ENCODE measurements at regions not wholly inside any gene's neighbourhood (a gene's known extent, or its start where the extent isn't known, plus 50 kb on each side); places are given as distances from the start of the nearest gene placed in this dataset.

- Mint-ChIP-seq H3K36me3 (ENCODE audit: low read depth, unreplicated experiment) (no peaks in the 10 kb centered on the region), H3K27me3 (ENCODE audit: unreplicated experiment) (peaks cover 2% of the 10 kb centered on the region), H3K4me3 (ENCODE audit: unreplicated experiment) (no peak overlapping the region), H3K9me3 (ENCODE audit: unreplicated experiment) (no peaks in the 10 kb centered on the region), H3K27ac (ENCODE audit: unreplicated experiment) (no peak overlapping the region), H3K4me1 (ENCODE audit: unreplicated experiment) (peaks cover 11% of the 10 kb centered on the region)
- no peak for DNase-seq (ENCODE audit: low spot score)
- TF ChIP-seq, protein P1, sequence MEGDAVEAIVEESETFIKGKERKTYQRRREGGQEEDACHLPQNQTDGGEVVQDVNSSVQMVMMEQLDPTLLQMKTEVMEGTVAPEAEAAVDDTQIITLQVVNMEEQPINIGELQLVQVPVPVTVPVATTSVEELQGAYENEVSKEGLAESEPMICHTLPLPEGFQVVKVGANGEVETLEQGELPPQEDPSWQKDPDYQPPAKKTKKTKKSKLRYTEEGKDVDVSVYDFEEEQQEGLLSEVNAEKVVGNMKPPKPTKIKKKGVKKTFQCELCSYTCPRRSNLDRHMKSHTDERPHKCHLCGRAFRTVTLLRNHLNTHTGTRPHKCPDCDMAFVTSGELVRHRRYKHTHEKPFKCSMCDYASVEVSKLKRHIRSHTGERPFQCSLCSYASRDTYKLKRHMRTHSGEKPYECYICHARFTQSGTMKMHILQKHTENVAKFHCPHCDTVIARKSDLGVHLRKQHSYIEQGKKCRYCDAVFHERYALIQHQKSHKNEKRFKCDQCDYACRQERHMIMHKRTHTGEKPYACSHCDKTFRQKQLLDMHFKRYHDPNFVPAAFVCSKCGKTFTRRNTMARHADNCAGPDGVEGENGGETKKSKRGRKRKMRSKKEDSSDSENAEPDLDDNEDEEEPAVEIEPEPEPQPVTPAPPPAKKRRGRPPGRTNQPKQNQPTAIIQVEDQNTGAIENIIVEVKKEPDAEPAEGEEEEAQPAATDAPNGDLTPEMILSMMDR (IDR thresholded peaks at IDR 0.05; ENCODE audit: unreplicated experiment) = peak; percentile 47
These were observed 220.5 kb downstream of the BCAT1 start for GRCh38 chr12:24728366-24728765.

DNA sequence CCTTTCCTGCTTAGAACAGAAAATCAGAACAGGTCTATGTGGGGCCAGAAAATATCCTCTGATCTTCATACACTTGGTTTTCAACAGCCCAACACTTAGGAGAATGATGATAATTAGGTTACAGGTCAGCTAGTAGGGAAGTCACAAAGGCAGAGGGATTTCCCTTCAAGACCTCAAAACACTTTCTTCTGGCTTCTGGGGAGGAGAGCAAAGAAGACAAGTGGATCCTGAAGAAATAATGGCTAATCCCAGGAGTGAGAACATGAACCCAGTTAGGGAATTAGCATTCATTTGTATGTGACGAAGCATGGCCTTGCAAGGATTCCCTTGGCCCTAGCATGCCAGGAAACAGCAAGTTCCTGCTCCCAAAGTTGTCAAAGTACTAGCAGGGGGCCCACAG is 223.3 kb downstream of the BCAT1 start:
- Mint-ChIP-seq H3K4me3 (ENCODE audit: unreplicated experiment) (no peak overlapping the region), H3K36me3 (ENCODE audit: low read depth, unreplicated experiment) (no peaks in the 10 kb centered on the region), H3K27ac (ENCODE audit: unreplicated experiment) (no peak overlapping the region), H3K4me1 (ENCODE audit: unreplicated experiment) (peaks cover 11% of the 10 kb centered on the region), H3K9me3 (ENCODE audit: unreplicated experiment) (no peaks in the 10 kb centered on the region), H3K27me3 (ENCODE audit: unreplicated experiment) (peaks cover 2% of the 10 kb centered on the region)
- TF ChIP-seq, protein P1 (IDR thresholded peaks at IDR 0.05; ENCODE audit: unreplicated experiment) = no peak
- DNase-seq (ENCODE audit: low spot score) = no peak

- H3K4me1 Mint-ChIP-seq (ENCODE audit: unreplicated experiment) = peaks cover 11% of the 10 kb centered on the region
- TF ChIP-seq, protein P1 (IDR thresholded peaks at IDR 0.05; ENCODE audit: unreplicated experiment) = no peak
These were observed 224.1 kb downstream of the BCAT1 start for GRCh38 chr12:24724814-24725213.

DNA sequence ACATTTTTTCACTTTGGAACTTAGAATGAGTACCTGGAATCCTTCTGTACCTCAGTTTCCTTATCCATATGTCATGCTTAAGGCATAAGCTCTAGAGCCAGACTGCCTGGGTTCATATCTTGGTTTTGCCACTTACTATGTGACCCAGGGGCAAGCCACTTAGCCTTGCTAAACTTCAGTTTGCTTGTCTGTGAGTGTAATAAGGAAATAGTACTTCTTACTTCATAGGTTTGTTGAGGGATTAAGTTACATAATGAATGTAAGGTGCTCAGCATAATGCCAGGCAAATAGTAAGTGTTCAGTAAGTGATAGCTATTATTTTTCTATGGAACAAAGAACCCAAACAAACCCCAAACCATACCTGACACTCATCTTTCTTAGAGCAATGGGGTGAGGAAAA is 225.1 kb downstream of the BCAT1 start:
- no peak for DNase-seq (ENCODE audit: low spot score)
- no peaks in the 10 kb centered on the region for H3K36me3 Mint-ChIP-seq (ENCODE audit: low read depth, unreplicated experiment)
- TF ChIP-seq, protein P1 (IDR thresholded peaks at IDR 0.05; ENCODE audit: unreplicated experiment) = no peak
- no peak overlapping the region for H3K27ac Mint-ChIP-seq (ENCODE audit: unreplicated experiment)
- H3K4me3 Mint-ChIP-seq (ENCODE audit: unreplicated experiment) = no peak overlapping the region
- peaks cover 2% of the 10 kb centered on the region for H3K27me3 Mint-ChIP-seq (ENCODE audit: unreplicated experiment)
- peaks cover 4% of the 10 kb centered on the region for H3K9me3 Mint-ChIP-seq (ENCODE audit: unreplicated experiment)
- peaks cover 11% of the 10 kb centered on the region for H3K4me1 Mint-ChIP-seq (ENCODE audit: unreplicated experiment)

More at GRCh38 chr12:24724814-24725213, 224.1 kb downstream of the BCAT1 start:
- no peak for DNase-seq (ENCODE audit: low spot score)
- H3K27me3 Mint-ChIP-seq (ENCODE audit: unreplicated experiment) = peaks cover 2% of the 10 kb centered on the region
- no peaks in the 10 kb centered on the region for H3K36me3 Mint-ChIP-seq (ENCODE audit: low read depth, unreplicated experiment)
- H3K9me3 Mint-ChIP-seq (ENCODE audit: unreplicated experiment) = peaks cover 4% of the 10 kb centered on the region
- H3K4me3 Mint-ChIP-seq (ENCODE audit: unreplicated experiment) = no peak overlapping the region
- no peak overlapping the region for H3K27ac Mint-ChIP-seq (ENCODE audit: unreplicated experiment)

DNA sequence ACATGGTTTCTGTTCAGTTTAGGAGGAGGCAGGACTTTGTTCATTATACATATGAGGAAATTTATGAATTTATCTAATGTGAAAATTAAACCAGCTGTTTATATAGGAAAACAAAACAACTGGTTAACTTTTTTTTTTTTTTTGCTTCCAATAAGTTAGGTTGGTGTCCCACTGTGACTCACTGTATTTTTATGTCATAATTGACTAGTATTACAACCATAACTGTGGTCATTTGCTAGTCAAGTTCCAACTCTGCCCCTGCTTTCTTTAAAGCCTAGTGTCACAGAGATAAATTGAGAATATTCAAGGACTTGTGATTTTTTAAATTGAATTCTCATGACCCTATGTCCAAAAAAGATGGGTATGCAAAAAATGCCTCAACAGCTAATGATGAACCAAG is 227.7 kb downstream of the BCAT1 start:
- no peak for DNase-seq (ENCODE audit: low spot score)
- Mint-ChIP-seq H3K4me3 (ENCODE audit: unreplicated experiment) (no peak overlapping the region), H3K27me3 (ENCODE audit: unreplicated experiment) (peaks cover 2% of the 10 kb centered on the region), H3K36me3 (ENCODE audit: low read depth, unreplicated experiment) (no peaks in the 10 kb centered on the region), H3K4me1 (ENCODE audit: unreplicated experiment) (peaks cover 8% of the 10 kb centered on the region), H3K27ac (ENCODE audit: unreplicated experiment) (no peak overlapping the region), H3K9me3 (ENCODE audit: unreplicated experiment) (peaks cover 4% of the 10 kb centered on the region)
- TF ChIP-seq, protein P1 (IDR thresholded peaks at IDR 0.05; ENCODE audit: unreplicated experiment) = no peak

Data from endothelial cell (in vitro differentiated cells).